ENCODE measurements at regions not wholly inside any gene's neighbourhood (a gene's known extent, or its start where the extent isn't known, plus 50 kb on each side); places are given as distances from the start of the nearest gene placed in this dataset.

DNA sequence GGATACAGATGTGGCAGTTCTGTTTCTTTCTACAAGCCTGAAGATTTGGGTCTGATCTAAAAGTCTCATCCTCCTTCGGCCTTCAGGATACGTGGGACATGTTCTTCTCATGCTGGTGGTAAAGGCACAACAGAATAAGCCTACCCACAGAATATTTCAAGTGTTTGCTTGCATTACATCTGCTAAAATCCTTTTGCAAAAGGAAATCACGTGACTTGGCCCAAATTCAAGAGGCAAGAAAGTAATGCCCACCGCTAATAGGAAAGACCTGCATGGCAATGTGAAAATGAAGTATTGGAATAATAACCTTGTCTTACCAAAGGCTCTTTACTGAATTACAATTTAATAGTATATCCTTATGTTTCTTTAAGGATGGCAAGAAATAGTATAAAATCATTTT, 439.9 kb upstream of the TGFBR2 start:
- 86 to 93% (median 88%) methylated on average over 4 of the region's 4 CpGs for WGBS, 3 donors
- Histone ChIP-seq H3K4me1 (ENCODE audit: insufficient read depth) (no peaks in the 10 kb centered on the region), H3K4me3 (no peak overlapping the region), H3K36me3 (no peaks in the 10 kb centered on the region), H3K27ac (no peak overlapping the region), H3K27me3 (no peaks in the 10 kb centered on the region), H3K9me3 (no peaks in the 10 kb centered on the region)
- no peak for DNase-seq
- no peak for TF ChIP-seq EP300 (IDR thresholded peaks at IDR 0.05)
- TF ChIP-seq POLR2A (IDR thresholded peaks at IDR 0.05) = no peak
- TF ChIP-seq, protein P1, sequence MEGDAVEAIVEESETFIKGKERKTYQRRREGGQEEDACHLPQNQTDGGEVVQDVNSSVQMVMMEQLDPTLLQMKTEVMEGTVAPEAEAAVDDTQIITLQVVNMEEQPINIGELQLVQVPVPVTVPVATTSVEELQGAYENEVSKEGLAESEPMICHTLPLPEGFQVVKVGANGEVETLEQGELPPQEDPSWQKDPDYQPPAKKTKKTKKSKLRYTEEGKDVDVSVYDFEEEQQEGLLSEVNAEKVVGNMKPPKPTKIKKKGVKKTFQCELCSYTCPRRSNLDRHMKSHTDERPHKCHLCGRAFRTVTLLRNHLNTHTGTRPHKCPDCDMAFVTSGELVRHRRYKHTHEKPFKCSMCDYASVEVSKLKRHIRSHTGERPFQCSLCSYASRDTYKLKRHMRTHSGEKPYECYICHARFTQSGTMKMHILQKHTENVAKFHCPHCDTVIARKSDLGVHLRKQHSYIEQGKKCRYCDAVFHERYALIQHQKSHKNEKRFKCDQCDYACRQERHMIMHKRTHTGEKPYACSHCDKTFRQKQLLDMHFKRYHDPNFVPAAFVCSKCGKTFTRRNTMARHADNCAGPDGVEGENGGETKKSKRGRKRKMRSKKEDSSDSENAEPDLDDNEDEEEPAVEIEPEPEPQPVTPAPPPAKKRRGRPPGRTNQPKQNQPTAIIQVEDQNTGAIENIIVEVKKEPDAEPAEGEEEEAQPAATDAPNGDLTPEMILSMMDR (IDR thresholded peaks at IDR 0.05) = no peak
- intact Hi-C loops (cut with DNase I) = no loop called here

DNA sequence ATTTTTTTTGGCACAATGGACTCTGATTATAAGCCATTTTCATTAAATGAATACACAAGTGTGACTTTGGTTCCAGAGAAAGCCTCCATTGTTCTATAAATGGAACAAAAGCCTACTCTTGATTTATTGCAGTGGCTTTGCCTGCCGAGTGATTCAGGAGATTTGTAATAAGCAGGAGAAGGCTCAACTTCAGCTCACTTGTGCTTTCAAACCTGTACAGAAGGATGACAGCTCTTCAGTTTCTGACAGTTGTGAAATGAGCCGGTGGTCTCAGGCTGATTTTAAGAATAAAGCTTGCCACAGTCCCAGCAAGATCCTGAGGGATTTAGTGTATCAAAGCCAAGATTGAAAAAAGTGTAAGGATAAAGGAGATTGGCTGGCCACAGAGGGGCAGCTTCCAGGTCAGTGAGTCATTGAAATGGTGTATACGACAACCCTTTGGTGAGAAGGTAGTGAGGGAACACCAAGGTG, 438.8 kb upstream of the TGFBR2 start:
- WGBS, 3 donors = 60 to 79% (median 69%) methylated on average over 3 of the region's 3 CpGs

DNA sequence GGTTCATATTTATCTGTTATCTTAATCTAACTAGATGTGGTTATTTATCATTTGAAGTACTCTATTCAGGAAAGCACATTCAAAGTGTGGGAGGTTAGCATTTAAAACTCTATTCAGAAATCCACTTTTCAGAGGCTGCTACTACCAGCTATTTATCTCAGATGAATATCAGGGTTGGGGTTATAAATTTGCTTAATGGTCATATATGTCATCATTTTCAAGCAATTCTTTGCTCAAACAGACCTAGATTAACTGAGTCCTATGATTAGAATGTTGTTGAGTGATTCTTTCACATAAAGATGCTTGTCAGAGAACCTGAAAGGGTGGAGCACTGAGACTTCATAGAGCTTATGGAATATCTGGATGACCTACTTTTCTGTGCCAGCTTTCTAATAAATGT, 436.9 kb upstream of the TGFBR2 start:
- no peak for DNase-seq
- intact Hi-C loops (cut with DNase I) = no loop called here
- Histone ChIP-seq H3K9me3 (no peaks in the 10 kb centered on the region), H3K36me3 (no peaks in the 10 kb centered on the region), H3K27ac (no peak overlapping the region), H3K4me1 (ENCODE audit: insufficient read depth) (no peaks in the 10 kb centered on the region), H3K27me3 (no peaks in the 10 kb centered on the region), H3K4me3 (no peak overlapping the region)
- no peak for TF ChIP-seq EP300 (IDR thresholded peaks at IDR 0.05)
- TF ChIP-seq, protein P1 (IDR thresholded peaks at IDR 0.05) = no peak
- TF ChIP-seq POLR2A (IDR thresholded peaks at IDR 0.05) = no peak

More for the DNA sequence above, 438.8 kb upstream of the TGFBR2 start:
- Histone ChIP-seq H3K4me3 (no peak overlapping the region), H3K36me3 (no peaks in the 10 kb centered on the region), H3K4me1 (ENCODE audit: insufficient read depth) (no peaks in the 10 kb centered on the region), H3K27me3 (no peaks in the 10 kb centered on the region), H3K27ac (no peak overlapping the region), H3K9me3 (no peaks in the 10 kb centered on the region)
- intact Hi-C loops (cut with DNase I) = no loop called here
- TF ChIP-seq, protein P1 (IDR thresholded peaks at IDR 0.05) = no peak
- no peak for TF ChIP-seq EP300 (IDR thresholded peaks at IDR 0.05)
- no peak for TF ChIP-seq POLR2A (IDR thresholded peaks at IDR 0.05)
- no peak for DNase-seq

DNA sequence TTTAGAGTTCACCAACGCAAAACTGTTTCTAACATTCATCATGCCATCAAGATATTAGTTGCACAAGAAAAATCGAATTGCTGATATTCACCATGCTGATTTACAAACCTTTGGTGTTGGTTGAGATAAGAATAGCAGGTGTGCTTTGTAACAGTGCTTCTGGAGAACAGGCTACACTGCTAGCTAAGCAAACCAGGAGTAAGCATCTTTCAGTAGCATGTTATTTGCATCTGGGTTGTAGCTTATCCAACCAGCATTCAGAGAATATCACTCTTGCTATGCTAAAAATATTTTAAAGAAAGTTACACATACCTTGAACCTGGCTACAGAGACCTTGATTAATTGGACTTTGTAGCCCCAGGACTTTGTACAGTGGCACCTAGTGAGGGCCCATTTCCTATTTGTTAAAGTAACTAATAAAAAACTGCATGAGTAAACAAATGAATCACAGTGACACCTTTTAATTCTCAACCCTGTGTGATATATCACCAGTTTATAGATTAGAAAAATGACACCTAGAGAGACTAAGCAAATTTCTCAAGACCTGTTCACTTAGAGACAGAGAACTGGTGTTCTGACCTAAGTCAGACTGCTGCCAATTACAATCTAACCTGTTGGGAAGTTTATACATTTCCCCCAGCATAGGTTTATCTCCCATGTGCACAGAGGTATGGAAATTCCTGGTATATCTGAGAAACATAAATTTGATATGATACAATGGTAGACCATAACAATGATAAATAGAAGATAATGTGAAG, 435.5 kb upstream of the TGFBR2 start:
- TF ChIP-seq EP300 (IDR thresholded peaks at IDR 0.05) (no peak), POLR2A (IDR thresholded peaks at IDR 0.05) (no peak)
- TF ChIP-seq, protein P1 (IDR thresholded peaks at IDR 0.05) = no peak
- DNase-seq = no peak
- 67 to 71% (median 68%) methylated on average over 2 of the region's 2 CpGs for WGBS, 3 donors
- H3K27me3 ChIP-seq = no peaks in the 10 kb centered on the region
- intact Hi-C loops (cut with DNase I) = no loop called here
- H3K4me1 ChIP-seq (ENCODE audit: insufficient read depth) = no peaks in the 10 kb centered on the region
- no peak overlapping the region for H3K4me3 ChIP-seq
- H3K36me3 ChIP-seq = no peaks in the 10 kb centered on the region
- H3K27ac ChIP-seq = no peak overlapping the region
- H3K9me3 ChIP-seq = no peaks in the 10 kb centered on the region
